ENCODE measurements at regions not wholly inside any gene's neighbourhood (a gene's known extent, or its start where the extent isn't known, plus 50 kb on each side); places are given as distances from the start of the nearest gene placed in this dataset.

DNA sequence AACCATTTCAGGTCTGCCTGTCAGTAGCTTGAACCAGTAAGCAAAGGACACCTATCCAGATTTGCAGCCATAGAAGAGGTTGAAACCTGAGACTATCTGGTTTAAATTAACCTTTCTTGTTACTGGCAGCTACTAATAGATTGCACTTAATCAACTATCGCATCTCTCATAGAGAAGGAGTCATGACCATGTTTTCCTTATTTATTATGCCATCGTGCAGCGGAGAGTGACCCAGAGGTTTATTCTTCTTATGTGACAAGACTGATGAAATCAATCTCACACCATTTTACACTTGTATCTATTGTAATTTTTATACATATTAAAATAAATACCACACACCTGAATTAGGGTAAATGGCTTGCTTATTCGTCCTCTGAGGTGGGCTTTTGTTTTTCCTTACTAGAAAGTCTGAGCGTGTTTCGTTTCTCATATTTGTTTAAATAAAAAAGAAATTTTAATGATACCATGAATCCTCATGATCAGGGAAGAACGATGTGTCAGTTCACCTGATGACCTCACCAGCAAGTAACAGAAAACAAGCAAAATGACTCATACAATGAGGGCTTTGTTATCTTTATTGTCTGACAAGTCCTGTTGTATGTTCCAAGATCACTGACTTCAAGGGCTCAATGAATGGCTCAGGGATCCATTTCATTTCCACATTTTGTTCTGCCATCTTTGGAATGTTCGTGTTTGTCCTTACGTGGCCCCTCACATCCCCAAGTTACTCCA lies 379.5 kb upstream of the DPH6 start:
- H3K4me1 Mint-ChIP-seq (ENCODE audit: low read depth) = no peaks in the 10 kb centered on the region
- H3K9me3 Mint-ChIP-seq = peaks cover 8% of the 10 kb centered on the region
- intact Hi-C loops (cut with micrococcal nuclease) = no loop called here
- H3K4me3 Mint-ChIP-seq = no peak overlapping the region
- no peaks in the 10 kb centered on the region for H3K27me3 Mint-ChIP-seq
- H3K36me3 Mint-ChIP-seq (ENCODE audit: low read depth) = no peaks in the 10 kb centered on the region
- no peak overlapping the region for H3K27ac Mint-ChIP-seq

DNA sequence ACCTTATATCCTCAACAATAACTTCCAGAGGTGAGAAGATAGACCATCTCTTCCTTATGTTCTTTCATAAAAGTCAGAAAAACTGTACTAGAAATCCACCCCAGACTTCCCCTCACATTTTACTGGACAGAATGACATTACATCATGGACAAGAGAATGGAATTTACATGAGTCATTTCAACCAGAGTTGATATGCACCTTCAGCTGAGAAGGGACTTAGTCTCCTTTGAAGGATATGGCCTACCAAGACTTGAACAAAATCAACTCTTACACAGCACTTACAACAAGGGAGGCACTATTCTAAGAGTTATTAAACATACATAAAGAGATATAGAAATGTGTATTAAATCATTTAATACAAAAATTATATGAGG lies 380.0 kb upstream of the DPH6 start:
- Mint-ChIP-seq H3K4me1 (ENCODE audit: low read depth) (no peaks in the 10 kb centered on the region), H3K36me3 (ENCODE audit: low read depth) (no peaks in the 10 kb centered on the region), H3K4me3 (no peak overlapping the region), H3K27me3 (no peaks in the 10 kb centered on the region), H3K9me3 (peaks cover 8% of the 10 kb centered on the region), H3K27ac (no peak overlapping the region)
- intact Hi-C loops (cut with micrococcal nuclease) = no loop called here

DNA sequence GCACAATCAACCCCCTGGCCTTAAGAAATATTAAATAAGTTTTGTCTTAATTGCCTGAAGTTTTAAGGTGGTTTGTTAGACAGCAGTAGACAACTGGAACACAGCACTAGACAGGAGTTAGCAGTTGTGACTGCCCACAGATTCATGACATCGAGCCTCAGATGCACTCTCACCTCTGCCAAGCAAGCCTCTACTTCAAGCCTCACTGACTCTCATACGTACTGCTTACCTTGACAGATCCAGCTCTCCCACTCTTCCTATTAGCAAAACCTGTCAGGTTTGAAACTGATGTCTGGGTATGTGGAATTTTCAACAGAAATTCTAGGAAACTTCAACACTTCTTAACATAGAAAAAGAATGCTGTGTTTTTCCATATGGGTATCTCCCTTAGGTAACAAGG lies 382.9 kb upstream of the DPH6 start:
- Mint-ChIP-seq H3K27me3 (no peaks in the 10 kb centered on the region), H3K4me3 (no peak overlapping the region), H3K9me3 (peaks cover 8% of the 10 kb centered on the region), H3K27ac (no peak overlapping the region), H3K36me3 (ENCODE audit: low read depth) (no peaks in the 10 kb centered on the region), H3K4me1 (ENCODE audit: low read depth) (no peaks in the 10 kb centered on the region)
- intact Hi-C loops (cut with micrococcal nuclease) = no loop called here

DNA sequence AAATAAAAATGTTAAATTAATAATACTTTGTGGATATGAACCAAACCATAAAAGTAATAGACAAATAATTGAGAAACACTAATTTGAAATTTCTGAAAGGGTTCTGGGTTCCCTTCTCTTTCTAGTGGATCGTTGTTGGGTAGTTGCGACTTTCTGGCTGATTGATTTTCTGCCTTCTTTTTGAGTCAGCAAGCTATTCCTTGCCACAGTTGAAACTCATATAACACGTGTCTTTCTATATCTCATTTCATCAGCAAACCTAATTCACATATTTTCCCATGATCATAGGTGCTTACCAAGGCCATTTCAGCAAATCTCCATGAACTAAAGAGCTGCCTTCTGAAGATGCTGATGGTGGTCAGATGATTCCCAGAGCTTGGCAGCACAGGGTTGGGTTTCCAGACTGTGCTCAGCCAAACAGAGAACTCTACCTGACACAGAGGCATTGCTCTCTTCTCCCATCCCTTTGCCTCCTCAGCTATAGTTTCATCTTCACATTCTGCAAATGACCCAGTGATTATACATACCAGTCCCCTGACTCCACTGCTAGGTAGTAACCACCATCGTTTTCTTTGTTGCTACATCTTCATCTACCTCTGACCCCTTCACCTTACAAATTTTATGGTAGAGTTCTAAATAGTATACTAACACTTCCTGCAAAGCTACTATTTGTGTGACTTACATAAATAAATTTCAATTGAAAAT lies 383.9 kb upstream of the DPH6 start:
- Mint-ChIP-seq H3K4me1 (ENCODE audit: low read depth) (no peaks in the 10 kb centered on the region), H3K27me3 (no peaks in the 10 kb centered on the region), H3K27ac (no peak overlapping the region), H3K4me3 (no peak overlapping the region), H3K9me3 (peaks cover 4% of the 10 kb centered on the region), H3K36me3 (ENCODE audit: low read depth) (no peaks in the 10 kb centered on the region)
- intact Hi-C loops (cut with micrococcal nuclease) = no loop called here

DNA sequence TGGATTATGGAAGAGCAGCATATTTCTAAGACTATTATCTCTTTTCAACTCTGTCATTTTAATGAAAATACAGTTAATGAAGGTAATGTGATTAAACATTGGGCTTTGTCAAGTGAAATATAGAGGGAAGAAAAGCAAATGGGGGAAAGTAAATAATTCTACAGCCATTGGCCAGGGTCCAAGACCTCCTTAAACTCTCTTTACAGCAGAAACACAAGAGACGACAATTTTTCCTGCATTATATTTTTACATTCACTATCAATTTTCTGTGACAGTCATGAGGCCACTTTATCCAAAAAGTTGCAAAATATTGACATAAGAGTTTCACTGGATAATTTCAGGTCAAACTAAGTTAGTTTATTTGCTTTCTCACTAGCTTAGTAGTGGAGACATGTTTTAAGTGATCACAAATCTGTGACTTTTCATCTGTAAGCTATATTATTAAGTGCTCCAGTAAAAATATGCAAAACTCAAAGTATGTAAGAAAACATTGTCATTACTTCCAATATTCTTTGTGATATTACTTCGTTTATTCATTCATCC lies 385.9 kb upstream of the DPH6 start:
- Mint-ChIP-seq H3K27ac (no peak overlapping the region), H3K4me1 (ENCODE audit: low read depth) (no peaks in the 10 kb centered on the region), H3K9me3 (no peaks in the 10 kb centered on the region), H3K27me3 (no peaks in the 10 kb centered on the region), H3K4me3 (no peak overlapping the region), H3K36me3 (ENCODE audit: low read depth) (no peaks in the 10 kb centered on the region)
- intact Hi-C loops (cut with micrococcal nuclease) = no loop called here

DNA sequence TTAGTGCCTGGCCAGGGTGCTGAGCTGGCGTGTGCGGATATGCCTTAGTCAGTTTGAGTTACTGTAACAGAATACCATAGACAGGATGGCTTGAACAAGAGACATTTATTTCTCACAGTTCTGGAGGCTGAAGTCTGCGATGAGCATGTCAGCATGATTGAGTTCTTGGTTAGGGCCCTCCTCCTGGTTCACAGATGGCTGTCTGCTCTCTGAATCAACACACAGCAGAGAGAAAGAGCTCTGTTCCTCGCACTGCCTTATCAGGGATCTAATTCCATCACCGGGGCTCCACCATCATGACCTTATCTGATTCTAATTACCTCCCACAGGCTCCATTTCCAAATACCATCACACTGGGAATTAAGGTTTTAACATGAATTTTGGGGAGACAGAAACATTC lies 386.6 kb upstream of the DPH6 start:
- Mint-ChIP-seq H3K36me3 (ENCODE audit: low read depth) (no peaks in the 10 kb centered on the region), H3K27me3 (no peaks in the 10 kb centered on the region), H3K9me3 (no peaks in the 10 kb centered on the region), H3K4me1 (ENCODE audit: low read depth) (no peaks in the 10 kb centered on the region), H3K4me3 (no peak overlapping the region), H3K27ac (no peak overlapping the region)
- intact Hi-C loops (cut with micrococcal nuclease) = no loop called here

DNA sequence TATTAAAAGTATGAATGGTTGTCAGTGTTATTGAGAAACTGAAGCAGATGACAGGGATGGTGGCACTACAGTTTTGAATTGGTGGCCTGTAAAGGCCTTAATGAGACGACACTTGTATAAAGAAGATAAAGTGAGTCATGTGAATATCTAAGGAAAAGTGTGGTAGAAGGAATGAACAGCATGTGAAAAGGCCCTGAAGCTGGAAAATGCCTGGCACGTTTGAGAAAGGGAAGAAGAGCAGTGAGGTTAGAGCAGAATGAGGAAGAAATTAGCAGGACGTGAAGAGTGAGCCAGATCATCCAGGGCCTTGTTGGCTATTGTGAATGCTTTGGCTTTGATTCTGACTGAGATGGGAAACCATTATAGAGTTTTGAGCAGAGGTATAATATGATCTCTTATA lies 387.6 kb upstream of the DPH6 start:
- Mint-ChIP-seq H3K9me3 (no peaks in the 10 kb centered on the region), H3K4me3 (no peak overlapping the region), H3K36me3 (ENCODE audit: low read depth) (no peaks in the 10 kb centered on the region), H3K27me3 (no peaks in the 10 kb centered on the region), H3K27ac (no peak overlapping the region), H3K4me1 (ENCODE audit: low read depth) (no peaks in the 10 kb centered on the region)
- intact Hi-C loops (cut with micrococcal nuclease) = no loop called here

DNA sequence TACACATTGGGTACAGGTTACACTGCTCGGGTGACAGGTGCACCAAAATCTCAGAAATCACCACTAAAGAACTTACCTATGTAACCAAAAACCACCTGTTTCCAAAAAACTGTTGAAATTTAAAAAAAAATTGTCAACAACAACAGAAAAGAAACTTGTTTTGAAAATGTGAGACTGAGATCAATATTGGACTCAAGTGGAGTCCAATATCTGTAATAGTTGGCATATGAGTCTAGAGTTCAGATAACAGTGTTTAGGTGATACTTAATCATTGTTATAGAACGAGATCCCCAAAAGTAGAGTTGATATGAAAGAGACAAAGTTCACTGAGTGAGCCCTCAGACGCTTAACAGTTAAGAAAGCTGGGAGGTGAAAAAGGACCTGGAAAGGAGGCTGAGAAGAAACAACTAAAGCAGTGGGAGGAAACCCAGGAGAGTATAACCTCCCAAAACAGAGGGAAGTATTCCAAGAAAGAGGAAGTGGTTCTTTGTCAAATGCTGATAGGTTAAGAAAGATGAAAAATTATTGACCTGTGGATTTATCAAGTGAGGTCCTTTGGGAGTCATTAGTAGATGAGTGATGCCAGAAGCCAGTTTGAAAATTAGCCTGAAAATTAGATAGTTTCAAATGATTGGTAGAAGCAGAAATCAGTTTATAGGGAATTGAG lies 388.6 kb upstream of the DPH6 start:
- H3K27ac Mint-ChIP-seq = no peak overlapping the region
- H3K36me3 Mint-ChIP-seq (ENCODE audit: low read depth) = no peaks in the 10 kb centered on the region
- no peaks in the 10 kb centered on the region for H3K9me3 Mint-ChIP-seq
- H3K4me1 Mint-ChIP-seq (ENCODE audit: low read depth) = no peaks in the 10 kb centered on the region
- no peaks in the 10 kb centered on the region for H3K27me3 Mint-ChIP-seq
- intact Hi-C loops (cut with micrococcal nuclease) = no loop called here
- H3K4me3 Mint-ChIP-seq = no peak overlapping the region

DNA sequence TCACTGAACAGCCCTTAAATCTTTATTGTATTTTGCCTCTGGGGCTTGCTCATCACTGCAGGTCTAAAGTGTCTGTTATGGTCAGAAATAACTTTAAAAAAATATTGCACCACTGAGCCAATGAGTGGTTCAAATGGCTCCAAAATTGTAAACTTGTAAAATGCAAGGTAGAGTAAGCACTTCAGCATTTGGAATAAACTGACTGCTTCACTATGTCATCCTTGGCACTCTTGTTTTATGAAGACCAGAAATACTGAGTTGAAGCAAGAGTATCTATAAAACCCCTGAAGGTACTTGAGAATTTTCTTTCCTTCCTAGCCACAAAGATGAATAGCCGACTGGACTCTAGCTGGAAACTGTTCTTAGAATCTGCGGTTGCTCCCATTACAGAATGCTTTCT lies 390.3 kb upstream of the DPH6 start:
- H3K27ac Mint-ChIP-seq = no peak overlapping the region
- H3K4me3 Mint-ChIP-seq = no peak overlapping the region
- no peaks in the 10 kb centered on the region for H3K4me1 Mint-ChIP-seq (ENCODE audit: low read depth)
- intact Hi-C loops (cut with micrococcal nuclease) = no loop called here
- H3K36me3 Mint-ChIP-seq (ENCODE audit: low read depth) = no peaks in the 10 kb centered on the region
- no peaks in the 10 kb centered on the region for H3K9me3 Mint-ChIP-seq
- H3K27me3 Mint-ChIP-seq = no peaks in the 10 kb centered on the region

DNA sequence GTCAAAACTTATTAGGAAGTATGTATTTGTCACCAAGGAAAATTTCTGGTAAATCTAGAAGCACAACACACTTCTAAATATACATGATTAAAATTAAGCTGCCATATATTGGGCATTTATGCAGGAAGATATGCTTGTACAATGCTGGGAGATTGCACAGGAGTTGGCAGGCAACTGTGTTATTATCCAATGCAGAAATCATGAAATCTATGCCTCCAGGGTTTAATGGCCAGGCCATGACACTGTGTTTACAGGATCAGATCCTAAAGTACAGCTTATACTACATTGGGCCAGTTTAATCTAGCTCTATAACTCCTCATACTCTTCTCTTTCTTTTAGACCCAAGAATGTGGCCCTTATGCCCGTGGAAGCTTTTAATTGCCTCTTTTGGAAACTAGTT lies 391.4 kb upstream of the DPH6 start:
- Mint-ChIP-seq H3K27ac (no peak overlapping the region), H3K4me1 (ENCODE audit: low read depth) (no peaks in the 10 kb centered on the region), H3K9me3 (peaks cover 2% of the 10 kb centered on the region), H3K27me3 (no peaks in the 10 kb centered on the region), H3K4me3 (no peak overlapping the region), H3K36me3 (ENCODE audit: low read depth) (no peaks in the 10 kb centered on the region)
- intact Hi-C loops (cut with micrococcal nuclease) = no loop called here

DNA sequence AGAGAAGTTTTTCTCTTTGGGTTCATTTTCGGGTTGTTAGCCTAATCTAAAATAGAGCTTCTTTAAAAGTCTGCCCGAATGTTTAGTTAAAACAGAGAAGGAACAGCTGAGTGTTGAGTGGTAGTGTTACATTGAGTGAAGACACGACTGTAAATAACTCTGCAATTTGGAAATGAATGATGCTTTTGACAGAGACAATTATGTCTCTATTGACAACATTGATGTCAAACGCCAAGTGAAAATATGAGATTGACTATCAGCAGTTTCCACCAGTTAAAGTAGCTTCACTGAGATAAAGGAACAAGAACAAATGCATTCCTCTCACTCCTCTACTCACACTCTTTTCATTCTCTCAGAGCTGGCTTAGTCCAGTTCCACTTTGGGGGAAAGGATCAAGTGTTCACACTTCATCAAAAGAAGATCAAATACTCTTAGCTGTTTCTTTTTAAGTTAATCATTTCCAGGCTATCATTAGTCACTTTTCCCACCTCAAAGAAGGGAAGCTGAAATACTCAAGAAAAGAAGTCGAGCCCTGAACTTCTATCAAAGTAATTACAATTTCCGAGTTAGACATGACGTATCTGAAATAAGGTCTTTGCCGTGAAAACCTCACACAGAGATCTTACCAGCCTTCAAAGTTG lies 399.1 kb upstream of the DPH6 start:
- no peaks in the 10 kb centered on the region for H3K36me3 Mint-ChIP-seq (ENCODE audit: low read depth)
- peaks cover 57% of the 10 kb centered on the region for H3K9me3 Mint-ChIP-seq
- no peak overlapping the region for H3K4me3 Mint-ChIP-seq

DNA sequence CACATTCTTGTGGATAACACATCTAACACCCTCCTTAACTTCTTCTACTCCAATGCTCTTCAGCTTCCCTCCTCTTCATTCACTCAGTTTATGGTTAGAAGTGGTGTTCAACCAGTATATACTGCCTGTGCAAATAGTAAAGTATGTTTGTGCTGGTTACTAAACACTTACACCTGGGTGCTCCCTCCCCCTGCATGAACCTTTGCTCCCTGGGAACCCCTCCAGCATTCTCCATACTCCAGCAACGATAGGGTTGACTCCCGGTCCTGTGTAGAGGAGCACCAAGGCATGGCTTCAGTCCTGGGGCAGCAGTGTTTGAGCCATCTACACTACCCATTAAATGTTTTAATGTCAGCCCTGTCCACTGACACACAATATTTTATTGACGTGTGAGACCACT lies 407.5 kb upstream of the DPH6 start:
- Mint-ChIP-seq H3K4me3 (no peak overlapping the region), H3K9me3 (peaks cover 19% of the 10 kb centered on the region), H3K27ac (no peak overlapping the region), H3K4me1 (ENCODE audit: low read depth) (no peaks in the 10 kb centered on the region), H3K27me3 (no peaks in the 10 kb centered on the region), H3K36me3 (ENCODE audit: low read depth) (no peaks in the 10 kb centered on the region)
- intact Hi-C loops (cut with micrococcal nuclease) = no loop called here

More for the DNA sequence above, 399.1 kb upstream of the DPH6 start:
- no peak overlapping the region for H3K27ac Mint-ChIP-seq
- H3K4me1 Mint-ChIP-seq (ENCODE audit: low read depth) = no peaks in the 10 kb centered on the region
- intact Hi-C loops (cut with micrococcal nuclease) = no loop called here
- H3K27me3 Mint-ChIP-seq = no peaks in the 10 kb centered on the region

DNA sequence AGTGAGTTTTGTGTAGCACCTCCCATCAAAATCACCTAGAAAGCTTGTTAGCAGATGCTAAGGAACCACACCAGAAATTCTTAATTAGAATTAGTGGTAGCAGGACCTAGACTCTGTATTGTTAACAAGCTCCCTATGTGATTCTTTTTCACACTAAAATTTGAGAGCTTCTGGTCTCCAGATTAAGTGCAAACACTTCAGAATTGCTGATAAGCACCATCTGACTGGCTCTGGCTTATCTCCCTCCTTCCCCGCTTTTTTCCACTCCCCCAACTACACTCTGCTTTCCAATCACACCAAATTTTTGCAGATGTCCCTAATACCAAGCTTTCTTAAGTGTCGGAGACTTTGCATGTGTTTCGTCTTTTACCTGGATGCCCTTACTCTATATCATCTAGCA lies 410.1 kb upstream of the DPH6 start:
- H3K36me3 Mint-ChIP-seq (ENCODE audit: low read depth) = no peaks in the 10 kb centered on the region

DNA sequence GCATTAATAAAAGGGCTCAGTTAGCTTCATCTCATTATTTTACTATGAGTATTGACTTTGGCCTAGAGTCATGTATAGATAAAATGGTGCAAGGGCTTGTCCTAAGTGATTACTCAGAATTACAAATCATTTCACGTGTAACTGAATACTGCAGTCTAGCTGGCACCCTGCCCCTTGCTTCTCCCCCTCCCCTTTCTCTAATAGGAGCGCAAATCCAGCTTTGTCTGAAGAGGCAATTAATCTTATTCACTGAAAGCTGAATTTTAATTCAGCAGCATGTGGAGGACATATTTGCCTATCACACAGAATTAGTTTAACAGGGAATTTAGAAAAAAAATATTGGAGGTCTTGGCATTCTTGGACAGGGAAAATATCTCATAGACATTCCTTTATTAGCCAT lies 412.1 kb upstream of the DPH6 start:
- H3K27ac Mint-ChIP-seq = no peak overlapping the region
- H3K4me3 Mint-ChIP-seq = no peak overlapping the region
- H3K27me3 Mint-ChIP-seq = no peaks in the 10 kb centered on the region
- intact Hi-C loops (cut with micrococcal nuclease) = no loop called here
- H3K36me3 Mint-ChIP-seq (ENCODE audit: low read depth) = no peaks in the 10 kb centered on the region
- H3K9me3 Mint-ChIP-seq = peaks cover 5% of the 10 kb centered on the region
- H3K4me1 Mint-ChIP-seq (ENCODE audit: low read depth) = no peaks in the 10 kb centered on the region

More for the DNA sequence above, 410.1 kb upstream of the DPH6 start:
- no peak overlapping the region for H3K27ac Mint-ChIP-seq
- no peaks in the 10 kb centered on the region for H3K27me3 Mint-ChIP-seq
- no peak overlapping the region for H3K4me3 Mint-ChIP-seq
- no peaks in the 10 kb centered on the region for H3K9me3 Mint-ChIP-seq
- intact Hi-C loops (cut with micrococcal nuclease) = no loop called here
- no peaks in the 10 kb centered on the region for H3K4me1 Mint-ChIP-seq (ENCODE audit: low read depth)
